ENCODE measurements at regions not wholly inside any gene's neighbourhood (a gene's known extent, or its start where the extent isn't known, plus 50 kb on each side); places are given as distances from the start of the nearest gene placed in this dataset.
"Not testable (repeated sequence)": the region's sequence is repeated elsewhere in the genome, so short reads cannot be mapped to it uniquely, and the experiment has no call there.

DNA sequence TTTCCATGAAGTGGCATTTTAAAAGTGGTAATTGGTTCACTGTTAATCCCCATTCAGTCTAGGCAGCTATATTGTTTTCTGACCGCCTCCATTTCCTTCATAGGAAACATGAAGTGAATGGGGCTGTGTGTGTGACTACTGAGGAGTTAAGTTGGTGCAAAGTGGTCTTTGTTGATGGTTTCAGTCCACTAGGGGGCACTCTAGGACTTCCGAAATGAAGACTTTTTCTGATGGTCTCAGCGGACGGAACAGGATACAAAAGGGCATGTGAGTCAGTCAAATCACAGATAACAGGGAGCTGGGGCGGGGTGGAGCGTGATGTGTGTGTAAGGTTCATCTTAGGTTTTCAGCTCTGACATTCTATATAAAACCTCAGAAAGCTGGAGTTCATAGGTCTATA is 240.1 kb upstream of the OR4E1 start:
- peak; percentile 15 for DNase-seq (ENCODE audit: low spot score)
- in situ Hi-C loops (cut with MboI; ENCODE audit: low pct_unique_long_range_greater_than_20kb, low sequenced_read_pairs, unreplicated experiment) = no loop called here
- TF ChIP-seq, protein P1, sequence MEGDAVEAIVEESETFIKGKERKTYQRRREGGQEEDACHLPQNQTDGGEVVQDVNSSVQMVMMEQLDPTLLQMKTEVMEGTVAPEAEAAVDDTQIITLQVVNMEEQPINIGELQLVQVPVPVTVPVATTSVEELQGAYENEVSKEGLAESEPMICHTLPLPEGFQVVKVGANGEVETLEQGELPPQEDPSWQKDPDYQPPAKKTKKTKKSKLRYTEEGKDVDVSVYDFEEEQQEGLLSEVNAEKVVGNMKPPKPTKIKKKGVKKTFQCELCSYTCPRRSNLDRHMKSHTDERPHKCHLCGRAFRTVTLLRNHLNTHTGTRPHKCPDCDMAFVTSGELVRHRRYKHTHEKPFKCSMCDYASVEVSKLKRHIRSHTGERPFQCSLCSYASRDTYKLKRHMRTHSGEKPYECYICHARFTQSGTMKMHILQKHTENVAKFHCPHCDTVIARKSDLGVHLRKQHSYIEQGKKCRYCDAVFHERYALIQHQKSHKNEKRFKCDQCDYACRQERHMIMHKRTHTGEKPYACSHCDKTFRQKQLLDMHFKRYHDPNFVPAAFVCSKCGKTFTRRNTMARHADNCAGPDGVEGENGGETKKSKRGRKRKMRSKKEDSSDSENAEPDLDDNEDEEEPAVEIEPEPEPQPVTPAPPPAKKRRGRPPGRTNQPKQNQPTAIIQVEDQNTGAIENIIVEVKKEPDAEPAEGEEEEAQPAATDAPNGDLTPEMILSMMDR (IDR thresholded peaks at IDR 0.05; ENCODE audit: extremely low read depth, insufficient read depth, missing control alignments) = peak; percentile 72

GRCh38 chr14:21912367-21912766 is 238.7 kb upstream of the OR4E1 start:
- no peak for DNase-seq (ENCODE audit: low spot score)
- TF ChIP-seq, protein P1 (IDR thresholded peaks at IDR 0.05; ENCODE audit: extremely low read depth, insufficient read depth, missing control alignments) = no peak
- in situ Hi-C loops (cut with MboI; ENCODE audit: low pct_unique_long_range_greater_than_20kb, low sequenced_read_pairs, unreplicated experiment) = no loop called here

DNA sequence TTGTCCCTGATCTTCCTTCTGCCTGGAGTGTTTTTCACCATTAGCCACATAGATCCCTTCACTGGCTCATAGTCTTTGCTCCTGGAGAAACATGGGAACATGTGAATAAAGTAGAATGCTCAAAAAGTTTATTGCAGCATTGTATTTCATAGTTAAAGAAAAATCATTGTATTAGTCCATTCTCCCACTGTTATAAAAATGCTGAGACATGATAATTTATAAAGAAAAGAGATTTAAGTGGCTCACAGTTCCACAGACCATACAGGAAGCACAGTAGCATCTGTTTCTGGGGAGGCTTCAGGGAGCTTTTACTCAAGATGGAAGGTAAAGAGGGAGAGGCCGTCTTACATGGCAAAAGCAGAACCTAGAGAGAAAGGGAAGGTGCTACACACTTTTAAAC is 238.3 kb upstream of the OR4E1 start:
- in situ Hi-C loops (cut with MboI; ENCODE audit: low pct_unique_long_range_greater_than_20kb, low sequenced_read_pairs, unreplicated experiment) = no loop called here
- DNase-seq (ENCODE audit: low spot score) = no peak
- TF ChIP-seq, protein P1 (IDR thresholded peaks at IDR 0.05; ENCODE audit: extremely low read depth, insufficient read depth, missing control alignments) = no peak

DNA sequence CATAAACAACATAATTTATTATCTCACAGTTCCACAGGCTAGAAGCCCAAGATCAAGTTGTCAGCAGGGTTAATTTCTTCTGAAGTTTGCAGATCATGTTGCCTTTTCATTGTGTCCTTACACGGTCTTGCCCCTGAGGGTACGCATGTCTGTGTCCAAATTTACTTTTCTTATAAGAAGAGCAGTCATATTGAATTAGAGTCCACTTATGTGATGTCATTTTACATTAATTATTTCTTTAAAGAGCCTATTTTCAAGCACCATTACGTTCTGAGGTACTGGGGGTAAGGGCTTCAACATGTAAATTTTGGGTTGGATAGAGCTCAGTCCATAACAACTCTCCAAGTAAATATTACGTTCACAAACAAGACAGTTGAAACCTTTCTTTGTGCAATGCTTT is 236.6 kb upstream of the OR4E1 start:
- TF ChIP-seq, protein P1 (IDR thresholded peaks at IDR 0.05; ENCODE audit: extremely low read depth, insufficient read depth, missing control alignments) = no peak
- no peak for DNase-seq (ENCODE audit: low spot score)
- in situ Hi-C loops (cut with MboI; ENCODE audit: low pct_unique_long_range_greater_than_20kb, low sequenced_read_pairs, unreplicated experiment) = no loop called here

DNA sequence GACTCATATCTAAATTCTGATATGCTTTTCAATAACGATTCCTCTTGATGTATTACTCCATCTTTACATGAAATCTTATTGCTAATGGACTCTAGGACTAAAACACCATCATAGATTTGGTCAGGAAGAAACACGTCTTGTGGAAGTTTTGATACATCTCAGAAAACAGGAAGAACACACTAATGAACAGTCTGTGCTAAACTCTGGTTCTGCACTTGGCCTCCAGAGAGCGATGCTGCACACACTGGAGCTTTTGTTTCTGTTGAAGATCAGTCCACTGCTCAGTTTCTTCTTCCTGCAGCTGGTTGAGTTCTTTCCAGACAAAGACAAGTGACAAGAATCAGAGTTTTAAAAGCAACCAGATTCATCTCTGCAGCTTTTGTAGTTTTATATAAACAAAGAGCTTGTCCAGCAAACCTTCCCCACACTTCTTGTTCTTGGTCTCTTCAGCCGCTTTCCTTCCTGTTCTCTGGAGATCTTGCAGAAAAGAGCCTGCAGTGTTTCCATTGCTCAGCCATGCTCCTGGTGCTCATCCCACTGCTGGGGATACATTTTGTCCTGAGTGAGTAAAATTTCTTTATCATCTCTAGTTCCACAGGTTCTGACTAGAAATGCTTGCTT is 229.1 kb upstream of the OR4E1 start:
- no peak for DNase-seq (ENCODE audit: low spot score)
- in situ Hi-C loops (cut with MboI; ENCODE audit: low pct_unique_long_range_greater_than_20kb, low sequenced_read_pairs, unreplicated experiment) = no loop called here
- TF ChIP-seq, protein P1 (IDR thresholded peaks at IDR 0.05; ENCODE audit: extremely low read depth, insufficient read depth, missing control alignments) = peak; percentile 15

GRCh38 chr14:21894898-21895194 is 221.2 kb upstream of the OR4E1 start:
- in situ Hi-C loops (cut with MboI; ENCODE audit: low pct_unique_long_range_greater_than_20kb, low sequenced_read_pairs, unreplicated experiment); DNase-seq (ENCODE audit: low spot score): not testable (repeated sequence)

GRCh38 chr14:21894003-21894897 is 220.6 kb upstream of the OR4E1 start:
- in situ Hi-C loops (cut with MboI; ENCODE audit: low pct_unique_long_range_greater_than_20kb, low sequenced_read_pairs, unreplicated experiment) = no loop called here
- no peak for DNase-seq (ENCODE audit: low spot score)
- TF ChIP-seq, protein P1 (IDR thresholded peaks at IDR 0.05; ENCODE audit: extremely low read depth, insufficient read depth, missing control alignments) = peak; percentile 39

Data from GM13977 (cell line).